Esophagus mucosa (tissue), 1 donor: ENCODE measurements at regions not wholly inside any gene's neighbourhood (a gene's known extent, or its start where the extent isn't known, plus 50 kb on each side); places are given as distances from the start of the nearest gene placed in this dataset.
"Not testable (repeated sequence)": the region's sequence is repeated elsewhere in the genome, so short reads cannot be mapped to it uniquely, and the experiment has no call there.

Experiments used
- ATAC-seq: fragments of 200-7000 bp; cut with Tn5 transposase; one replicate; pipeline ENCODE4 v1.9.1; 2020
- donor health status: DM: yes; HTN: yes; CAD: no.

DNA sequence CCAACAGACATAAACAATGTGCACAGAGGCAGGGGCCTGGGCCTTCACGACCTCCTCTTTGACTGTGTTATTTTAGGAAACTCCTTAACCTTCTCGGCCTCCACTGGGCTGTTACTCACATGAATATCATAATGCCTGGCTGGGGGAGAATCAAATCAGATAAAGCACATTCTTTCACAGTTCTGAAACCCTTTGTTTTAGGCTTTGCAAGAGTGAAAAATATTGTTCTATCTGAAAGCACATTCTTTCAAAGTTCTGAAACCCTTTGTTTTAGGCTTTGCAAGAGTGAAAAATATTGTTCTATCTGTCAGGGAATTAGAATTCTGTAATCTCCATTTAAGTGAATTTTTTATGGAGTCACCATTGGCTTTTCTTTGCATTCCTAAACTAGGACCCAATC lies 50.7 kb upstream of the SYNDIG1 start:
- no peak for ATAC-seq

DNA sequence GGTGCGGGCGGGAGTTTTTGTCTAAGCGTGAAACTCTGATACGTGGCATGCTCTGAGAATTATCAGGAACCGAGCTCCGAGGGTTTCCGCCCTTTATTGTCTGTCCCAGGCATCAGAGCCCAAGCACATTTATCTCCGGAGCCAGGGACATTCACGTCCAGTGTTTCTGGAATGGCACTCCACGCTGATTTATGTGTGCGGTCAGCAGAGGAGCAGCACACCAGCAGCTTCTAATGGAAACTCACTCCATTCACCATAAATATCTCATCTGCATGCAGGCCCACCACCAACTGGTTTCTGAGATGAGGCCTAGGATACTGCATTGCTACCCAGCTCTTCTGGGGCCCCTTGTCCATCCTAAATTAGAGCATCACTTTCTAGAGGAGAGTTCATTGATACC lies 51.9 kb upstream of the SYNDIG1 start:
- no peak for ATAC-seq

DNA sequence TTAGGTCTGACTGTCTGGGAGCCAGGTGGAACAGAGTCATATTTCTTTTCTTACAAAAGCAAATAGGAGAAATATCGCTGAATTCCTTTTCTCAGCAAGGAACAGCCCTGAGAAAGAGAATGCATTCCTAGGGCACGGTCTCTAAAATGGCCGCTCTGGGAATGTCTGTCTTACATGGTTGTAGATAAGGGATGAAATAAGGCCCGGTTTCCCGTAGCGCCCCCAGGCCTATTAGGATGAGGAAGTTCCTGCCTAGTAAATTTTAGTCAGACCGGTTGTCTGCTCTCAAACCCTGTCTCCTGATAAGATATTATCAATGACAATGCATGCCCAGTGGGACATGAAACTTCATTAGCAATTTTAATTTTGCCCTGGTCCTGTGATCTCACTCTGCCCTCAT lies 54.0 kb upstream of the SYNDIG1 start:
- ATAC-seq = not testable (repeated sequence)

DNA sequence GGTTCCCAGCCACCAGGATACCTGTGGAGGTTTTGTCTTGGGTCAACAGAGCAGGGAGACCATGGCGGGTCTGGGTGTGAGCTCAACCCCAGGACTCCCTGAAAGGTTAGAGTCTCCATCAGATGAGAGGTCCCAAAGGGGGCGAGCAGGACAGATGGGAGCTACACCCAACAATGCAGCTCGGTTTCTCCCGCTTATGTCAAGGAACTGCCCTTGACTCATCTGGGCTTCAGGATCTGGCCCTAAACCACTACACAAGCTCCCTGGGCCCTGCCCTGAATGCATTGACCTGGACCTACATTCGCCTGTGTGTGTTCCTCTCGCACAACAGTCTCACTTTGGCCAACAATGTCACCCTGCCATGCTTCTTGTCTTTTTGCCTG lies 57.6 kb upstream of the SYNDIG1 start:
- ATAC-seq = no peak

DNA sequence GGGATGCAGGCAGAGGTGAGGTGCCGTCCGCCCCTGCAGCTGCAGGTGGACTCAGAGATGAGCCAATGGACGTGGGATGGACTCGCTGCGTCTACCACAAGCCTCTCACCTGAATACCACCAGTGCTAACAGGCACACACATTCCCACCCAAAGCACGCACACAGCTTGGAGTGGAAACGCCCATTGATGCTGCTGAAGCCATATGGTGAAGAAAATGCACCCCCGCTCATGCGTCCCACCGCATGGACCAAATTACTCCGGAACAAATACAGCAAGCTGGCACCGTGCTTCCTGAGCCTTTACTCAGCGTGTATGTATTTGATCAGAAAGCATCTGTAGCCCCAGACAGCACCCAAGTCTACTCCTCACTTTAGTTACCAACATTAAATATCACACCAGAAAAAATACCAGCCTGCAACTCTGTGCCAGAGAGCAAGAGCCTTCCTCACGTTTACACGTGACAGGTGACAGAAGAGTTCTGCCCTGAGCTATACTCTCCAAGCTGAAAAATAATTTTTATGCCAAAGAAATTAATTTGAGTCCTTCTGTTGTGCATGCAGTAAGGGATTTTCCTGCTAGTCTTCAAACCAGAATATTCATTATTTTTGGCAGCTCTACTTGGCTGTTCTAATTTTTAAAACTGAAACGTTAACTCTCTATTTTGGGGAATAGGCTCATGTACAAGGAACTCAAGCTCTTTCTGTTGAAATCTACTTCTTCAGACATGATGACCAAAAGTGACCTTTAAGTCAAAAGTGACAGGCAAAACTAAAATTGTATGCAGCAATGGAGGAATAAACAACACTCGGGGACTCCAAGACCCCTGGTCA lies 58.2 kb upstream of the SYNDIG1 start:
- ATAC-seq = no peak

DNA sequence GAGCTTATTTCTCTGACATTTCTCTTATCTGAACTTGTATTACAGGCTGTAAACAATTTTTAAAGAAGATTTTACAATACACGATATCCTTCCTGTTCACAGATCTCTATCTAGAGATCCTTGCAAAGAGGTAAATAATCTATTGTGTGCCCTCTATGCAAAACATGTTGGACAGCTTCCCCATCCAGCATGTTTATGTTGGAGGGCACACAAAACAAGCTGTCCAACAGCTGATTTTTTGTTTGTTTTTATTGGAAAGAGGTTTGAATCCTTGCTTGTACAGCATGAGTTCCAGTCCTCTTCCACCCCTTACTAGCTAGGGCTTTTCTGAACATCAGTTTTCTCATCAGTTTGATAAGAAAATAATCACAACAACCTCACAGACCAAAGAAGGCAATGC lies 62.3 kb upstream of the SYNDIG1 start:
- no peak for ATAC-seq

DNA sequence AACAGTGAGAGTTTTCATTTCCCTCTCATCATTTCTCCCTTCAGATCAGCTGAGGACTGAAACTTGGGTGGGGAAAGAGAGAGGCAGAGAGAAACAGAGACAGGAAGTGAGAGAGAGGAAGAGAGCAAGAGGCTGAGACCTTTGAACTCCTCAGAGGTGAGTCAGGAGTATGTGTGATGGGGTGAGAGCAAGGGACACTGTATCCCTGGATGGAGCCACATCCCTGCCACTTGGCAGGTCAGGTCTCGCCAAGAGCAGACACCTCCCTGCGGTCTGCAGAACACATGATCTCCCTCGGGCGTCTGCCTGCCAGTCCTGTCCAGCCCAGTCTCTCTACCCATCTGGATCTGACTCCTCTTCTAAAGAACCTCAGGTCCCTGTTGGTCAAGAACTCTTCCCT lies 62.7 kb upstream of the SYNDIG1 start:
- no peak for ATAC-seq

DNA sequence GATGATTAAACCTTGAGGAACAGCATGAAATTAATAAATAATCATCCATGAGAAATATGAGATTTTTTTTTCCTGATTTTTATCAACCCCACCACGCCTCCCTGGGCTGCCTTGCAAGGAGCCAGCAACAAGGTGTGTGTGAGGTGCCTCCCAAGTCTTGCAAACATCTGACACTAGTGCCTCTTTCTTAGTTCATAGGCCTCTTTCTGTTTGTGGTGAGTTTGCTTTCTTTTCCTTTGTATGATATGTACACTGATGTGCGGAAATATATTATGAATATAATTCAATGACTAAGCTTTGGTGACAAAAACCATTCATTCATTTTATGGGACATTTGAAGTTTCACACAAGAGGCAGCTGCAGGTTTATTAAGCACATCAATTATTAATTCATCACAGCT lies 63.2 kb upstream of the SYNDIG1 start:
- no peak for ATAC-seq

DNA sequence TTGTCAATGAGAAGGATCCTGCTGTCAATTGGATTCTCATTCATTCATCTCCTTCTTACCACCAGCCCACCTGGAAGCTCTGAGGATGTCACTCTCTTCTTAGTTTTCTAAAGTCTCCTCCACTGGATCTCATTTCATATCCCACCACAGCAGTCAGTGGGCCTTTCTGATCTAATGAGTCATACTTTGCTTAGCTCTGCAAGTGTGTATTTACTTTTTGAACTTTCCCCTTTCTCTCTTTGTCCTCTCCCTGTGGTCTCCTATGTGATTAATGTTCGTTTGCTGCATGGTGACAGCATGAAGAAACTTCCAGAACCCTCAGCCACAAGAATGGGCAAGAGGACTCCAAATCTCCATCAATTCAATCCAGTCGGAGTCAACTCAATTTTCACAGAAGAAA lies 63.6 kb upstream of the SYNDIG1 start:
- ATAC-seq = no peak

DNA sequence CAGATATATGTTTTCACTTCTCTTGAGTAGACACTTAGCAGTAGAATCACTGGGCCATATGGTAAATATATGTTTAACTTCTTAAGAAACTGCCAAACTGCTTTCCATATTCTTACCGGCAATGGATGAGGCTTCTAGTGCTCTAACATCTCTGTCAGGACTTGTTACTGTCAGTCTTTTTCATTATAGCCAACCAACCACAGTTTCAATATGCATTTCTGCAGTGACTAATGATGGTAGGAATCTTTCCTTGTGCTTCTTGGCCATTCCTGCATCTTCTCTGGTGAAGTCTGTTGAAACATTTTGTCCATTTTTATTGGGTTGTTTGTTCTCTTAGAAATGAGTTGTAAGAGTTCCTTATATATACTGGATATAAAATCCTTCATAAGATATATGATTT lies 66.0 kb upstream of the SYNDIG1 start:
- ATAC-seq = no peak

DNA sequence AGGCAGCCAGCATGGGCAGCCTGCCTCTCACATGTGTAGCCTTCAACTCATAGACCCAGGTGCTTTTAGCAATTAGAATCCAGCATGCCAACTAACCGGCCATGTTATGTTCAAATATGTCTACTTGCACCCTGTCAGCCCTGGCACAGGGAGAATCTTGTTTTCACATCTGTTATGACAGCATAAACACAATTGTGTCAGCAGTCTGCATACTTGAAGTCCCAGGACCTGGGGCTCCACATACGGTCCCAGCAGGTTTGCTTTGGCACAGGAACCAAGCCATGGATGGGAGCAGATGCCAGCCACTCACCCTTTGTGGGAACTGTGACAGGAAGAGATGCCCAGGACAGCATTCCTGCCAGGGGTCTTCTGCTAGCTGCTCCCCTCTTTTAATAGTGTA lies 67.2 kb upstream of the SYNDIG1 start:
- no peak for ATAC-seq

DNA sequence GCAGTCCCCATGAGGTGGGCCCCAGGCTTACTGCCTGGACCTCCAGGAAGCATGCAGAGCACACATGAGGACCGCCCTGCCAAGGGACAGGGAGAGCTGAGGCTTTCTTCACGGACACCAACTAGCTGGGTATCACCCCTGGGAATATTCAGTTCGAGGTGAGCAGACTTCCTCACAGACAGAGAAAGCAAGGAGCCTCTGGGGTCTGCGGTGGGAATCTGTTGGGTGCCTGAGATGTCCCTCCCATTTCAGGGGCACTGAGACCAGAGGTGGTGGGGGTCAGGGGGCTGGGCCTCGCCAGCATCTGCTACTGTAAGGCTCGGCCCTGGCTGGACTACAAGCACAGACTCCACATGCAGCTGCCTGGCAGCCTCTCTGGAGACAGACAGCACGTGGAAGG lies 74.3 kb upstream of the SYNDIG1 start:
- no peak for ATAC-seq

DNA sequence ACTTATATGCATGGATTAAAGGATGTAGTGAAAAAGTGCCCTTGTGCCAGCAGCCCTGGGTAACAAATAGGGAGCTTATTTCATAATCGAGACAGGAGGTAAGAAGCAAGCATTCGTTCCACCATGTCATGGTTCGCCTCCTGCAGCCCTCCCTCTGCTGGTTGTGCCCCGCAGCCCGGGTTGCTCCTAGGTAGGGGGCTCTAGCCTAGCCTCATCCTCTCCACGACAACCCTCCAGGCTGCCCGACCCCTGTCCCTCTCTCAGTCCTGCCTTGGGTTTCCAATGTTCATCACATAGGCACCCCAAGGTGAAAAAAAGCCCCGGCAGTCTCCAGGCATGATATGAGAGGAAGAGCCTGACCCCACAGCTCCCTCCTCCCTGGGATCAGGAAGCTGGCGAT lies 75.5 kb upstream of the SYNDIG1 start:
- ATAC-seq = no peak

DNA sequence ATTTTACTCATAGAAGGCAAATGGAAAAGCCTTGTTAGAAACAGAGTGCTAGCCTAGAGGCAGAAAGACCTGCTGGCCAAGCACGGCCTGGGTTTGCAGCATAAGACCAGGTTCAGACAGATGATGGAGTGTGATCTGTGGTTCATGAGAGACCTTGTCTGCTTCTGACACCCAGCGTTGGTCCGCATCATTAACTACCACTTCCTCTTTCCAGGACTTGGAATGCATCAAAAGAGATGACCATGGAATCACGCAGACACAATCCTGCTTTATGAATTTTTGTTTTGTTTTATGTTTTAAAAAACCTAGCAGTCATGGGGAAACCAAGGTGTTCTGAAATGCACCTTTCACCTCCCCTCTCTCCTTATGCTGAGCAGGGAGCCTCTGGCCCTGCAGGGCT lies 76.8 kb upstream of the SYNDIG1 start:
- no peak for ATAC-seq

DNA sequence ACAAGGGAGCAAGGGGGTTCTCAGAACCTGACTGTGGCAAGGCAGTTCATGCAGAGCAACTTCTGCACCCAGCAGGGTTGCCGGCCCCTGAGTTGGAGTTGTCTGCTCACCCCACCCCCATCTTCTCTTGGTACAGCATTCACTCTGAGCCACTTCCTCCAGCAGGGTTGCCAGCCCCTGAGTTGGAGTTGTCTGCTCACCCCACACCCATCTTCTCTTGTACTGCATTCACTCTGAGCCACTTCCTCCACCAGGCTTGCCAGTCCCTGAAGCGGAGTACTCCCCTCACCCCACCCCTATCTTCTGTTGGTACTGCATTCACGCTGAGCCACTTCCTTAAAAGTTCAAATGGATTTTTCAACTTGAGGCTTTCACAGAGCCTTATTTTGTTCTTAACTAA lies 79.7 kb upstream of the SYNDIG1 start:
- ATAC-seq = no peak

DNA sequence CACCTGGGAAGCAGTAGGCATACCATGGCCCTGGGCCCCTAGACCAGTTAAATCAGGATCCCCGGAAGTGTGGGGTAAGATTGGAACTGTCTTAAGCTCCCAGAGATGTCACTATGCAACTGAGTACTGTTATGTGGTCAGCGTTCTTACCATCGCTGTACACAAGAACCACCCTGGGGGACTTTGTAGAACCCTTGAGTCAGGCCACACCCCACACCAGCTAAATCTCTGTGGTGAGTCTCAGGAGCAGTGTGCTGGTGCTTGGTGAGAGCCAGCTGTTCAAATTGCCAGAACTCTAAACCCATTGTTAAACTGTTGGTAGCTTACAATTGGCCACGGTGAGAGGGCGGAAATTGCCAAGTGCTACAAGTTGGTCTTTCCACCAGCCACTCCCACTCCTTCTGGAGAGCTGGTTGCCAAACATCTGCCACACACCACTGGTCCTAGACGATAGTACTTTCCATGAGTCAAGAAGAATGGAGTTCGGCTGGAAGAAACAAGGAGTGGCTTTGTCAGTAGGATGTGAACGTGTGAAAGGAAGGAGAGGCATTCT lies 80.5 kb upstream of the SYNDIG1 start:
- ATAC-seq = no peak

DNA sequence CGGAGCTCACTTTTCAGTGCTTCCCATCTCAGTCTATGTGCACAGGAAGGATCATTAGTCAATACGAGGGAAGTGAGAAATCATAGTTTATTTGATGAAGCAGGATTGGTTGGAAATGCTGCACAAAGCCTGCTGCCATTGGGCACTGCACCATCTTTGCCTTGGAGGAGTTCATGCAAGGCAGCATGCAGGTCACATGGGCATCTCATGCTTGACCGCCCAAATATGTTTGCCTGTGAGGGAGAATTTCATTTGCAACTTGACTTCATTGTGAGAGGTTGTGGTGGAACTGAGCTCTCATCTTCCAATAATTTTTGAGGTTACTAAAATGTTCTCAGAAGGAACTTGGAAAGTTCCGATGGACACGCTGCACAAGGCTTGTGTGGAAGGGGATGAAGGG lies 83.9 kb upstream of the SYNDIG1 start:
- ATAC-seq = no peak

DNA sequence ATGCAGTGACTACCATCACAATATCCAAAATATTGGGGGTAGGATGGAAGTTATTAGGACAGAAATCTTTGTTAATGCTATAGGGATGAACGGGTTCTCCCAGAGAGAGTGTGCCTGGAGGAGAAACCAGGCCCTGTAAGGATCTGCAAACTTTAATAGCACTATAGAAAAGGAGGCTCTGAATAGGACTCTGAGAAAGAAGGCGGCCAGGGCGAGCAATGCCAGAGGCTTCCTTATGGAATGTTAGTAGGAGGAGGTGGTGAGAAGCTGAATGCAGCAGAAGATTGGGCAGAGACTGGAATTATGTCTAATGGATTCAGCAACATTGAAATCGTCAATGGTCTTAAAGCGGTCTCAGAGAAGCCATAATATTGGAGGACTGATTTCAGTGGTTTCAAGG lies 84.6 kb upstream of the SYNDIG1 start:
- no peak for ATAC-seq

DNA sequence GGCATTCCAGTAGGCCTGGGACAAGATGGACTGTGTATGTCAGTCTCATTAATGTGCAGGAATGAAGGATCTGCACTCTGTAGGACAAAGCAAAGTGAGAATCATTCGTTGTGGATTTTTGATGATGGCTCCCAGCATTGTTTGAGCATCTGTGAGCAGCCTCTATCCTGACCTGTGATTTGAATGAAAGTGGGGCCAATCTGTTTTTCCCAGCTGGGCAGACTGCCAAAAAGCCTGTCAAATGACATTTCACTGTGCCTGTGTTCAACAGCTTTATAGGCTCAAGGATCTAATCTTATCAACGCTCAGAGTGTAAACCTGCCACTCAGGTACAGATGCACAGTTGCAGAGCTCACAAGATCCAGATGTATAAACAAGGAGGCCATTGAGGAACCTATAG lies 86.7 kb upstream of the SYNDIG1 start:
- no peak for ATAC-seq

DNA sequence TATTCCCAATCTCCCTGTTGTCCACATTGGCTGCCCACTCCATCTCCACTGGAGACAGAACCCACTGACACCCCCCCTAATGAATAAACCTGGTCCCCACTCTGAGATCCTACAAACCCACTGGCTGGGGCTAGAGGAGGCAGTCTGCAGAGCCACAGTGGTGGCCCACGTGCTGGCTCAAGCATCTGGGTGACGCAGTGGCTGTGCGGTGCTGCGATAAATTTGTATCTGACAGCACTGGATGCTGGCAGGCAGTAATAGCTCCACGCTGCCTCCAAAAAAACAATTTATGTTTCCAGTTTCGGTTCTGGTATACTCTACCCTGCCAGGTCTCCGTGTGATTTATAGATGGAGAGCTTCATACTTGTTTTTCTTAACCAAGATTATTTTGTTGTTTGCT lies 87.1 kb upstream of the SYNDIG1 start:
- ATAC-seq = no peak

DNA sequence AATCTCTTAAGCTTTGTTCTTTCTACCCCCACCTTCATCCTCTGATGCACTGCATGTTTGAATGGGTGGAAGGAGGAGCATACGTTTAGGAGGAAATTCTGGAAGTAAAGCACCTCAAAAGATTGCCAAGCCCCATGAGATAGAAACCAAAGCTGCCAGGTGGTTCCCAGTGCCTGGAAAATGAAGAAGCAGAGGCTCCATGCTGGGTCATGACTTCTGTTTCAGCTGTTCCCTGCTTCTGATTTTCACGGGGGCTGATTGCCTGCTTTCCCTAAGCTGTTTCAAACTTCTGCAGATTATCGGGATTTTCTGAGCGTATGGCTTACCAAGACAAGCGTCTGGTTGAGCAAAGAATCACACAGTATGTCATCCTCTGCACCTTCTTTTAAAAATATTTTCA lies 87.5 kb upstream of the SYNDIG1 start:
- no peak for ATAC-seq

DNA sequence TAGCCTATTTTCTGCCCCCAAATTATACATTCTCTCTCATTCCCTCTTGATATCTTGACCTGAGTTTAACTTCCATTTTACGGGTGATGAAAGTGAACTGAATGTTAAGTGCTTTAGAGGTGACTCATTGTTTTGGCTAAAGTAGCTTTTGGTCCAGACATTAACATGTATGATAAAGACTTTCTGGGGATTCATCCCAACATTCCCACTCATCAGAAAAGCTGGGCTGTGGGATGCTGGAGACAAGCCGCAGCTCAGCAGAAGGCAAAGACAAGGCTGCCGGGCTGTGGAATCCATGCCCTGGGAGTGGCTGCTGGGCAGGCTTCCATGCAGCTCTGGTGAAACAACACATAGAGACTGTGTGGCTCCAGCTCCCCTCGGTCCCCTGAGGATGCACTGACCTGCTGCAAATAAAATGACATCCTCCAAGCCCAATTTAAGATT lies 89.9 kb upstream of the SYNDIG1 start:
- ATAC-seq = no peak

DNA sequence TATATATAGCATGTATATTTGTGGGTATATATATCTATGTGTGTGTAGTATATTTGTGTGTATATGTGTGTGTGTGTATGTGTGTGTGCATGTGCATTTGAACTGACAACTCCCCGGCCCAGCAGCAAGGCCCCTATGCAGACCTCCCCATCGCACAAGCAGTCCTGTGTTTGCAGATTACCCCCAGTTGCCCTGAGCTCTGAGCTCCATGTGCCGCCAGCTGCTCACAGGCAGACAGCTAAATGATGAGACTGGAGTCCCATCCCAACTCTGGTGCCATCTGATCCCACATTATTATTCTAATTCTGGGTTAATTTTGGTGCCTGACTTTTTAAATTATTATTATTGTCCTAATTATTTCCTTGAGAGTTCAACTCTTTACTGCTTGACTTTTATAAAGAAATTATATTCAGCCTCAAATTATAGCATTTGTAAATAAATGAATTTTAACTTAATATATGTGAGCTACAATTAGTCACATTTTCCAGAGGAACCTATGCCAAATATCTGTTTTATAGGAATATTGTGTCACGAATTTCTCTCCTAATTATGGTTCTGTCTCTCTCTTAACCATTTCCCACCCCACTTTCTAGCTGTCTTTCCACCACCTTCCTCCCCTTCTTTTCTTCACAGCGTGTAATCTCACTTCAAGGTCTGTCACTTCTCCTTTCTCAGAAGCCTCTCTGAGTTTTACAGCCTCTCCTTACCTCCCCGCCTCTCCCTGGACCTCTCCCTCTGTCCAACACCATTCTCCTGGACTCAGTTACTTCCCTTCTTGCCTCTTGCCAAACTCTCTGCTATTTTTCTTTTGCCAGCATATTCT lies 90.6 kb upstream of the SYNDIG1 start:
- no peak for ATAC-seq
